SU-DHL-6 (cell line): ENCODE measurements at regions not wholly inside any gene's neighbourhood (a gene's known extent, or its start where the extent isn't known, plus 50 kb on each side); places are given as distances from the start of the nearest gene placed in this dataset.

Source experiments
- EZH2phosphoT487 ChIP-seq: fragments of 200-600 bp; sonication (generic), shearing (Covaris generic); conservative IDR thresholded peaks from 2 replicates; pipeline ENCODE4 v1.6.1; 2018; ENCODE audit warnings: mild to moderate bottlenecking, antibody characterized with exemption, low read length, moderate library complexity, mixed read lengths
- TF ChIP-seq, protein P1 (sequence below): fragments of 200-600 bp; sonication (generic); IDR thresholded peaks from one replicate; pipeline ENCODE4 v1.5.1; 2017; ENCODE audit warnings: antibody characterized with exemption, mild to moderate bottlenecking, low read length, moderate library complexity; ENCODE audit not compliant: insufficient read depth, poor library complexity, severe bottlenecking

DNA sequence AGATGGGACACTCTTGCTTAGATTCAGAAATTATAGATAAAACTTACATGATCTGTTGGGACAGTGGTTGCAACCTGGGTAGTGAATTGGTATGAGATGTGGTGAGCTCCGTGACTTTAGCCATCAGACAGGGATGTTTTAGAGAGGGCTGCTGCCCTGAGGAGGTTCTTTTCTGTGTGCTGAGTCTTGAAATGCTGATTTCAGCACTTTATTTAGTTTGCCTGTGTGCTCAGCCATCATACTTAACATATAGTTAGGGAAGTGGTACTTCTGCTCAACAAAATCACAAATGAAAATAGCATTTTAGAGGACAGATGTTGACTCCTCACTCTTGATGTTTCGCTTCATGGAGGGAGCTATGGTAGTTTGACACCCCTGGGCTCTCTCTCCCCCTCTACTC lies 95.9 kb upstream of the CDH13 start:
- TF ChIP-seq, protein P1, sequence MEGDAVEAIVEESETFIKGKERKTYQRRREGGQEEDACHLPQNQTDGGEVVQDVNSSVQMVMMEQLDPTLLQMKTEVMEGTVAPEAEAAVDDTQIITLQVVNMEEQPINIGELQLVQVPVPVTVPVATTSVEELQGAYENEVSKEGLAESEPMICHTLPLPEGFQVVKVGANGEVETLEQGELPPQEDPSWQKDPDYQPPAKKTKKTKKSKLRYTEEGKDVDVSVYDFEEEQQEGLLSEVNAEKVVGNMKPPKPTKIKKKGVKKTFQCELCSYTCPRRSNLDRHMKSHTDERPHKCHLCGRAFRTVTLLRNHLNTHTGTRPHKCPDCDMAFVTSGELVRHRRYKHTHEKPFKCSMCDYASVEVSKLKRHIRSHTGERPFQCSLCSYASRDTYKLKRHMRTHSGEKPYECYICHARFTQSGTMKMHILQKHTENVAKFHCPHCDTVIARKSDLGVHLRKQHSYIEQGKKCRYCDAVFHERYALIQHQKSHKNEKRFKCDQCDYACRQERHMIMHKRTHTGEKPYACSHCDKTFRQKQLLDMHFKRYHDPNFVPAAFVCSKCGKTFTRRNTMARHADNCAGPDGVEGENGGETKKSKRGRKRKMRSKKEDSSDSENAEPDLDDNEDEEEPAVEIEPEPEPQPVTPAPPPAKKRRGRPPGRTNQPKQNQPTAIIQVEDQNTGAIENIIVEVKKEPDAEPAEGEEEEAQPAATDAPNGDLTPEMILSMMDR: no peak
- TF ChIP-seq EZH2phosphoT487: no peak
